PC-9 (cell line): ENCODE measurements at regions not wholly inside any gene's neighbourhood (a gene's known extent, or its start where the extent isn't known, plus 50 kb on each side); places are given as distances from the start of the nearest gene placed in this dataset.

Experiments
- BruUV-seq: library from RNA; stranded (reverse); fragments of 400-500 nt; replicated peaks from 2 replicates; lab custom pipeline; 2021; lab: Mats Ljungman, UMichigan
- CTCF ChIA-PET: fragments of 300-600 bp; sonication (Branson Sonifier 250); formaldehyde crosslinking; loops from one replicate; lab custom pipeline; 2022; ENCODE audit warnings: antibody characterized with exemption; lab: Charles Lee
- POLR2A ChIA-PET: fragments of 300-600 bp; sonication (Branson Sonifier 250); formaldehyde crosslinking; loops from one replicate; lab custom pipeline; 2022; ENCODE audit warnings: antibody characterized with exemption; ENCODE audit not compliant: unreplicated experiment; lab: Charles Lee
- DNase-seq, 2 experiments: peaks; one replicate each; pipeline versions ENCODE4 v3.0.0 to v3.0.0-alpha.2; 2015 to 2022; ENCODE audit warnings: mixed read lengths in 1 of 2
- H2AFZ ChIP-seq: fragments of 200-600 bp; sonication (generic); 2 replicates; pipeline ENCODE4 v1.8.1; 2017; ENCODE audit warnings: antibody characterized with exemption
- H3F3A ChIP-seq: fragments of 200-600 bp; sonication (generic); 2 replicates; pipeline ENCODE4 v1.8.1; 2017; ENCODE audit warnings: antibody characterized with exemption, mild to moderate bottlenecking, low read depth; ENCODE audit not compliant: insufficient read depth
- H3K27ac ChIP-seq: fragments of 200-600 bp; sonication (generic); 2 replicates; pipeline ENCODE4 v1.6.1; 2016; ENCODE audit warnings: mixed run types
- H3K27me3 ChIP-seq: fragments of 200-600 bp; sonication (generic); 2 replicates; pipeline ENCODE4 v1.6.1; 2016; ENCODE audit warnings: low read depth, mixed run types; ENCODE audit not compliant: insufficient read depth
- H3K36me3 ChIP-seq: fragments of 200-600 bp; sonication (generic); 2 replicates; pipeline ENCODE4 v1.6.1; 2016; ENCODE audit warnings: low read depth, mixed run types
- H3K4me1 ChIP-seq: fragments of 200-600 bp; sonication (generic); replicated peaks from 2 replicates; pipeline ENCODE4 v1.6.1; 2016; ENCODE audit warnings: mixed run types; ENCODE audit not compliant: insufficient read depth
- H3K4me2 ChIP-seq: fragments of 200-600 bp; sonication (generic); 2 replicates; pipeline ENCODE4 v1.6.1; 2017; ENCODE audit warnings: mixed run types
- H3K4me3 ChIP-seq: fragments of 200-600 bp; sonication (generic); 2 replicates; pipeline ENCODE4 v1.6.1; 2016; ENCODE audit warnings: mixed run types
- H3K79me2 ChIP-seq: fragments of 200-600 bp; sonication (generic); 2 replicates; pipeline ENCODE4 v1.6.1; 2017; ENCODE audit warnings: low read depth, mixed run types
- H3K9me2 ChIP-seq: fragments of 200-600 bp; sonication (generic); 2 replicates; pipeline ENCODE4 v1.8.1; 2017; ENCODE audit warnings: mild to moderate bottlenecking; ENCODE audit not compliant: insufficient read depth
- H3K9me3 ChIP-seq: fragments of 200-600 bp; sonication (generic); 2 replicates; pipeline ENCODE4 v1.8.1; 2016; ENCODE audit warnings: low read depth; ENCODE audit not compliant: insufficient read depth
- H4K20me1 ChIP-seq: fragments of 200-600 bp; sonication (generic); 2 replicates; pipeline ENCODE4 v1.8.1; 2017; ENCODE audit not compliant: insufficient read depth
- EZH2 ChIP-seq: fragments of 200-600 bp; sonication (generic); IDR thresholded peaks from 2 replicates; pipeline ENCODE4 v1.8.0; 2017; ENCODE audit warnings: antibody characterized with exemption, low read depth
- intact Hi-C: fragments of 100-400 bp; cut with micrococcal nuclease; formaldehyde crosslinking; loops from one replicate; pipeline ENCODE4 v1.10.0; 2022; ENCODE audit not compliant: unreplicated experiment
- TF ChIP-seq, protein P1 (sequence below): fragments of 200-600 bp; sonication (generic); conservative IDR thresholded peaks from 2 replicates; pipeline ENCODE4 v1.6.1; 2017; ENCODE audit warnings: mixed run types, antibody characterized with exemption, mild to moderate bottlenecking, moderate library complexity

DNA sequence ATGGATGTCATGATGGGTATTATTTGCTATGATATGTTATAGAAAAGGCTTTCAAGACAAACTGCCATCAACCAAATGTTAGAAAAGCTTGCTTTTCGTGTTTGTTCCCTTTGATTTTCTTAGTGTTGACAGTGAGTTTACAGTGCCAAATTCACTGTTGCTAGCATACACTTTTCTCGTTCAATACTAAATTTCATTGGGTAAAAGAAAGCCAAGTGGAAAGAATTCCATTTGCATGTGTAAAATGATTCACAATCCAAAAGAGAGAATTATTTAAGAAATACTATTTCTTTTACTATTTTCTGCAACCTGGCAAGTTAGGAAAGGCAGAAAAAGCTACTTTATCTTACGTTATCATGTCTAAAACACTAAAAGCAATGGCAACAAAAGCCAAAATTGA, 301.4 kb downstream of the OTOL1 start:
- no peak overlapping the region for H3K4me3 ChIP-seq
- no peak overlapping the region for H2AFZ ChIP-seq
- no peaks in the 10 kb centered on the region for H3K79me2 ChIP-seq
- H4K20me1 ChIP-seq, result no peaks in the 10 kb centered on the region
- H3K27ac ChIP-seq, result no peak overlapping the region
- TF ChIP-seq EZH2, result no peak
- TF ChIP-seq, protein P1, sequence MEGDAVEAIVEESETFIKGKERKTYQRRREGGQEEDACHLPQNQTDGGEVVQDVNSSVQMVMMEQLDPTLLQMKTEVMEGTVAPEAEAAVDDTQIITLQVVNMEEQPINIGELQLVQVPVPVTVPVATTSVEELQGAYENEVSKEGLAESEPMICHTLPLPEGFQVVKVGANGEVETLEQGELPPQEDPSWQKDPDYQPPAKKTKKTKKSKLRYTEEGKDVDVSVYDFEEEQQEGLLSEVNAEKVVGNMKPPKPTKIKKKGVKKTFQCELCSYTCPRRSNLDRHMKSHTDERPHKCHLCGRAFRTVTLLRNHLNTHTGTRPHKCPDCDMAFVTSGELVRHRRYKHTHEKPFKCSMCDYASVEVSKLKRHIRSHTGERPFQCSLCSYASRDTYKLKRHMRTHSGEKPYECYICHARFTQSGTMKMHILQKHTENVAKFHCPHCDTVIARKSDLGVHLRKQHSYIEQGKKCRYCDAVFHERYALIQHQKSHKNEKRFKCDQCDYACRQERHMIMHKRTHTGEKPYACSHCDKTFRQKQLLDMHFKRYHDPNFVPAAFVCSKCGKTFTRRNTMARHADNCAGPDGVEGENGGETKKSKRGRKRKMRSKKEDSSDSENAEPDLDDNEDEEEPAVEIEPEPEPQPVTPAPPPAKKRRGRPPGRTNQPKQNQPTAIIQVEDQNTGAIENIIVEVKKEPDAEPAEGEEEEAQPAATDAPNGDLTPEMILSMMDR, result no peak
- DNase-seq, result no peak
- no peaks in the 10 kb centered on the region for H3K9me2 ChIP-seq
- H3K4me2 ChIP-seq, result no peak overlapping the region
- ChIA-PET CTCF (no interaction called here), POLR2A (no interaction called here)
- no TSS peak for BruUV-seq
- no peaks in the 10 kb centered on the region for H3K4me1 ChIP-seq
- no peaks in the 10 kb centered on the region for H3K27me3 ChIP-seq
- intact Hi-C loops, result no loop called here
- no peaks in the 10 kb centered on the region for H3K36me3 ChIP-seq
- H3K9me3 ChIP-seq, result no peaks in the 10 kb centered on the region
- H3F3A ChIP-seq, result no peaks in the 10 kb centered on the region

DNA sequence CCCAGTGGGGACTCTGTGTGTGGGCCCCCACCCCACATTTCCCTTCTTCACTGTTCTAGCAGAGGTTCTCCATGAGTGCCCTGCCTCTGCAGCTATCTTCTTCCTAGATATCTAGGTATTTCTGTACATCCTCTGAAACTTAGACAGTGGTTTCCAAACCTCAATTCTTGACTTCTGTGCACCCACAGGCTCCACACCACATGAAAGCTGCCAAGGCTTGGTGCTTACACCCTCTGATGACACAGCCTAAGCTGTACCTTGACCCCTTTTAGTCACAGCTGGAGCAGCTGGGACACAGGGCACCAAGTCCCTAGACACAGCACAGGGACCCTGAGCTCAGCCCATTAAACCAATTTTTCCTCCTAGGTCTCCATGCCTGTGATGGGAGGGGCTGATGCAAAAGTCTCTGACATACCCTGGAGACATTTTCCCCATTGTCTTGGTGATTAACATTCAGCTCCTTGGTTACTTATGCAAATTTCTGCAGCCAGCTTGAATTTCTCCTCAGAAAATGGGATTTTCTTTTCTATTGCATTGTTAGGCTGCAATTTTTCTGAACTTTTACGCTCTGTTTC, 304.5 kb downstream of the OTOL1 start:
- no peak overlapping the region for H2AFZ ChIP-seq
- no peak for DNase-seq
- H3K4me2 ChIP-seq, result no peak overlapping the region
- H3K36me3 ChIP-seq, result no peaks in the 10 kb centered on the region
- no peaks in the 10 kb centered on the region for H3K27me3 ChIP-seq
- BruUV-seq, result no TSS peak
- no peaks in the 10 kb centered on the region for H3K9me3 ChIP-seq
- CTCF ChIA-PET, result no interaction called here
- no peaks in the 10 kb centered on the region for H3K9me2 ChIP-seq
- intact Hi-C loops, result no loop called here
- TF ChIP-seq, protein P1, result no peak
- no peak for TF ChIP-seq EZH2
- H3K27ac ChIP-seq, result no peak overlapping the region
- H4K20me1 ChIP-seq, result no peaks in the 10 kb centered on the region
- H3K4me1 ChIP-seq, result no peaks in the 10 kb centered on the region
- H3K79me2 ChIP-seq, result no peaks in the 10 kb centered on the region
- H3K4me3 ChIP-seq, result no peak overlapping the region
- POLR2A ChIA-PET, result no interaction called here
- H3F3A ChIP-seq, result no peaks in the 10 kb centered on the region

DNA sequence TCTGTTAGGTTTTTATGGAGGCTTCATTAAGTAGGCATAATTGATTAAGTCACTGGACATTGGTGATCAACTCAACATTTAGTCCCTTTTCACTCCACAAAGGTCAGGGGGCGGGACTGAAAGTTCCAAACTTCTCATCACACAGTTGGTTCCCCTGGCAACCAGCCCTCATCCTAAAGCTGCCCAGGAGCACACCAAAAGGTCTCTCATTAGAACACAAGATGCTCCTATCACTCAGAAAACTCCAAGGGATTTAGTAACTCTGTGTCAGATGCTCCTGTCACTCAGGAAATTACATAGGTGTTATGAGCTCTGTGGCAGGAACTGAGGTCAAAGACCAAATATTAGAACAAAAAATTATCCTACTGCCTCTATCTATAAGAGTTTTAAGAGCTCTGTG, 321.5 kb downstream of the OTOL1 start:
- CTCF ChIA-PET, result no interaction called here

More for the DNA sequence above, 321.5 kb downstream of the OTOL1 start:
- Histone ChIP-seq H3K4me1 (no peaks in the 10 kb centered on the region), H4K20me1 (no peaks in the 10 kb centered on the region), H3K27ac (no peak overlapping the region), H3K9me2 (no peaks in the 10 kb centered on the region), H3K79me2 (no peaks in the 10 kb centered on the region), H3K27me3 (no peaks in the 10 kb centered on the region), H2AFZ (no peak overlapping the region), H3F3A (no peaks in the 10 kb centered on the region), H3K4me3 (no peak overlapping the region), H3K4me2 (no peak overlapping the region), H3K36me3 (no peaks in the 10 kb centered on the region), H3K9me3 (no peaks in the 10 kb centered on the region)
- POLR2A ChIA-PET, result interaction anchor here (0.6 kb wide), 1 partner anchor 54 kb away, joined by 3 read pairs; no protein-coding TSS in a partner anchor
- TF ChIP-seq, protein P1, result no peak
- TF ChIP-seq EZH2, result no peak
- BruUV-seq, result no TSS peak
- no peak for DNase-seq
- intact Hi-C loops, result no loop called here
